ENCODE measurements at regions not wholly inside any gene's neighbourhood (a gene's known extent, or its start where the extent isn't known, plus 50 kb on each side); places are given as distances from the start of the nearest gene placed in this dataset.

- peak; percentile 34 to 40 for DNase-seq (ENCODE audit: low read depth in 2 of 2)
These were observed 125.8 kb downstream of the MCHR2 start for GRCh38 chr6:99868074-99868702.
